Right lung (tissue), 2 donors: ENCODE measurements at regions not wholly inside any gene's neighbourhood (a gene's known extent, or its start where the extent isn't known, plus 50 kb on each side); places are given as distances from the start of the nearest gene placed in this dataset.
A peak's percentile ranks its signal among the peaks of the same experiment; 100 is the strongest.

ENCODE experiments used
- DNase-seq, 2 donors: peaks; one replicate each; pipeline ENCODE4 v3.0.0-alpha.2; 2013

DNA sequence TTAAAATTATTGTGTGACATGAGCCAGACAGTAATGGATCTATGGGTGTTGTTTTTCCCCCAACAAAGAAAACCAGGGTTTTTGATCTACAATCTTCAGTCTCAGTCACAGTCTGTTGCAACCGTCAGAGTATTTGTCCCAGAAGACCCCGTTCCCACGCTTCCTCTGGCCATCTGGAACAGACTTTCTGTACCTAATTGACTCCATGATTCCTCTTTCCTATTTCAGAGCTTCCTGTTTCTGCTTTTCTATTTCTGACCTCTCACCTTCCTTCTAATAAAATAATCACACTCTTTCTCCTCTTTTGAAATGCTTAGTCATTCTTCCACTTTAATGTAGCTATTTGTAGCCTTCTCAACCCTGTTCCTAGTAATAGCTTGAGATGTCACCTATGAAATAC lies 1044.8 kb downstream of the DTWD2 start:
- DNase-seq: no peak

GRCh38 chr5:117942861-117943519 lies 1045.4 kb downstream of the DTWD2 start:
- DNase-seq: no peak

- no peak for DNase-seq
Observed at GRCh38 chr5:117893211-117893610, 1095.1 kb downstream of the DTWD2 start.

GRCh38 chr5:117892360-117892759 lies 1096.0 kb downstream of the DTWD2 start:
- no peak for DNase-seq

DNA sequence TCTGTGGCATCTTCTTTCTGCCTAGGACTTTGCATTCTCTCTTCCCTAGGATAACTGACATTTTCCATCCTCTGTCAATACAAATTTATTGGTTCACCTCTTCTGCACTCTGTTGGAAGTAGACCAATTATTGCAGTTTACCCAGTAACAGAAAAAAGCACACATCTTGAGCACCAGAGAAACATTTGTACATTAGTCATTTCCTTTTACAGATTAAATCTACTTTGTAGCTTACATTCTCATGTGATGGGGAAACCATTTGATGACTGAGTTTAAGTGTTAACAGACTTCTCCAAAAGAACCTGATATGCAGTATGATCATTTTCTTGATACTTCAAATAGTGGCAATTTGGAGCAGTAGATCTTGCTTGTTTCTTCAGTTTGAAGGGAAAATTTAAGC lies 1098.8 kb downstream of the DTWD2 start:
- no peak for DNase-seq

DNA sequence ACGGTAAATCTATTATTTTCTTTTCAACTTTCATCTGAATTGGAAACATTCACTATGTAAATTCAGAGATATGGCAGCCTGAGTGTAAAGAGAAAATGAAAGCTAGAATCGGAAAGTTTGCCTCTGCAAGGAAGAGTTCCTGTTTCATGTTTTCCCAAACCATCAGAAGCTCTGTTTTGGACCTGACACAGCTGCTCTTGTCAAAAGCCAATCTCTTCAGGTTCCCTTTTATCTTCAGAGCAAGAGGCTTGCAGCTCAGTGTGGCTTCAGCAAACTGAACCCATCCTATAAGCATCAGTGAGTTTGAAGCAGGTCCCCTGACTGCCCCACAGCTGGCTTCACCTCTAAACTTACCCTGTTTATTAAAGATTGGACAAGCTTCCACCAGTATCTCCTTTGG lies 1099.7 kb downstream of the DTWD2 start:
- DNase-seq: peak; percentile 13 to 25

GRCh38 chr5:117881426-117882230 lies 1106.7 kb downstream of the DTWD2 start:
- no peak for DNase-seq

DNA sequence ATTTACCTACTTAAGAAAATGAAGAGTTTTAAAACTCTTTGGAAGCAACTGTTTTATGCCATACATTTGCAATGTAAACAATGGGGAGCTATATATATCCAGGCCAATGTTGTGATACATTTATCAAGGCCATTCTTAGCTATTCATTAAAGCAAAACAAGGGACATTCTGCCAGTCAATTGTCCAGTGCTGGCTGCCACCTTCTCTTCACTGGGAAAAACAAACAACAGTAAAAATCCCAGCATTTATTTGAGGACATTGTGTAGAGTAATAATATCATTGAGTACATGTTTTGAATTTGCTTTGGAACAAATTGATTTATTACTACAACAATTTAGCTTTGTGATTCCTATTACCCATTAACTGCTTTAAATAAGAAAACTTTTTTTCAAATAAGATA lies 1107.4 kb downstream of the DTWD2 start:
- DNase-seq: no peak

DNA sequence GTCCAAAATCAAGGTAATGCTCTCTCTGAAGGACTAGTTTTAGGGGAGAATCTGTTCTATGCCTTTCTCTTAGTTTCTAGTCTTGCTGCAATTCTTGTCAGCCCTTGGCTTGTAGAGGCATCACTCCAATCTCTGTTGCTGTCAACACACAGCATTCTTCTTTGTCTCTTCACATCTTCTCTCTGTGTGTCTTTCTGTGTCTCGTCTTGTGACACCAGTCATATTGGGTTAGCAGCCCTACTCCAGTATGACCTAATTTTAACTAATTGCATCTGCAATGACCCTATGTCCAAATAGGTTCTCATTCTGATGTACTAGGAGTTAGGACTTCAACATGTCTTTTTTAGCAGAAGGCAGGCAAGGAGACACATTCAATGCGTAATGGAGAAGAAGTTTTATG lies 1110.6 kb downstream of the DTWD2 start:
- no peak for DNase-seq

- no peak for DNase-seq
Observed at GRCh38 chr5:117872798-117873368, 1115.5 kb downstream of the DTWD2 start.

GRCh38 chr5:117869596-117869995 lies 1118.8 kb downstream of the DTWD2 start:
- no peak for DNase-seq

DNA sequence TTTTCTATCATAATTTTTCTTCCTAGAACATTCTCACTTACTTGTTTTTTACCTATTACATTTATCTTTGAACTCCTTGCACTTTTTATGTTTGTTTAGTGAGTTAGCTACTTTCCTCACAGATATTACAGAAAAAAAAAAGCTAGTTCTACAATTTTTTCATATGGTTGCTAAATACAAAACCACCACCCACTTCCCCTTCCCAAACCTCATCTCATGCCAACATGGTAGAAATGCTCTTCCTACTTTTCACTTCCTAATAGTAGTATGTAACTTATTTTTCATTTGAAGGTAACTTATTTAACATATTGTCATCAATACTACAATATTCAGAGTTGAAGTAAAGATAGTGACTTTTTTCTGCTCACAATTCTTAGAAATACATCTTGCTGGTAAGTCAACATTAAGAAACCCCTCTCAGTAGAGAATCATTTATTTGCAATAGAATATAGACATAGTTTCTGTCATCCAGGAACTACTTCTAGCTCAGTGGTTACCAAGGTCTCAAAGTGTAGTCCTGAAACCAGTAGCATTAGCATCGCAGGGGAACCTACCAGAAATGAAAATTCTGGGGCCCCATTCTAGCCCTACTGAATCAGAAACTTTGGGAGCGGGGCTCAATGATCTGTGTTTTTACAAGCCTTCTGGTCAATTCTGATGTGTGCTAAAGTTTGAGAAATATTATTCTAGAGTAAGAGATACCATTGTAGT lies 1124.6 kb downstream of the DTWD2 start:
- DNase-seq: no peak

- no peak for DNase-seq
Observed at GRCh38 chr5:117860550-117860949, 1127.8 kb downstream of the DTWD2 start.

DNA sequence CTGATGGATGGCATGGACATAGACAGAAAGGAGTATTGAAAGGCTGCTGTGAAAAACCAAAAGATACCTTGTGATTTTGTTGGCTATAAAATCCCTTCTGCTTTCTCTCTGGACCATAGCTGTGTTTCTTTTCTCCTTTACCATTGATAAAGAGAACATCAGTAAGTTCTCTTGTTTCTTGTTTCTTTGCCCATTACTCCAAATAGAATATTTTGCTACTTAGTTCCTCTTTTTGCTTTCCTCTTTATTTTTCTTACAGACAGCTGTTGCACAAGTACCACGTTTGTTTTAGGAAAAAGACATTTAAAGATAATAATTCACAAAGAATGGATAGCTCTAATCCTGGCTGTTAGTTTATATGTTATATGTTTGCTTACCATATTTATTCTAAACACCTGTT lies 1129.2 kb downstream of the DTWD2 start:
- no peak for DNase-seq

DNA sequence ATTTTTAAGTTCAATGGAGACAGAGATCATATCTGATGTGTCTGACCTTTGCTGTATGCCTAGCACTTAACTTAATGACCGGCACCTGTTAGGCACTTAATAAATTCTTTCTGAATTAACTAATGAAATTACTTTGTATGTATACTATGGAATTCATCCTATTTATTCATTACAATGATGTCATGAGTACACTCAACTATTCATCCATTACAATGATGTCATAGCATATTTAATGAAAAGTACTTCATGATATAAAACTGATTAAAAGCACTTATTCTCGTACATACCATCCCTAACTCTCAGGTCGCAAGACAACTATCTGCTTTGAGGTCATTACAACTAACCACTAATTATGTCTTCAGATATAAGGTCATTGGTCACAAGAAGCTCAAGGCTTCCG lies 1131.6 kb downstream of the DTWD2 start:
- no peak for DNase-seq

GRCh38 chr5:117837786-117838185 lies 1150.6 kb downstream of the DTWD2 start:
- DNase-seq: no peak

DNA sequence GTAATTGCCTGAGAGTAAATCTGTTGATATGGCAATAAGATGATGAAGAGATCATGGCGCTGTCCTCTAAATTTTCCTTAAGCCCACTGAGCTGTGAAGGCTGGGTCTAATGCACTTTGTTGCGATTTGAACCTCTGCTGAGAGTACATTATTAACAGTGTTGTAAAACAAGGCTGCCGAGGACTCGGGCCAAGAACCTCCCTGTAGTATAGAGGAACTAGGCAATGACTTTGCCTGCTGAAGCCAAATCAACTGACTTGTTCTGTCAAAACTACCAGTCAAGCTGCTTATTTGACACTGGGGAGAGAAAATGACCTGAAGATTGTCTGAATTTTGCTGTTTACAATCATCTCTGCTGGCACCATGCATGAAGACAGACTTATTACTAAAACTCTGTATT lies 1154.7 kb downstream of the DTWD2 start:
- no peak for DNase-seq

- no peak for DNase-seq
Observed at GRCh38 chr5:117829646-117830045, 1158.7 kb downstream of the DTWD2 start.

GRCh38 chr5:117813850-117814249 lies 1174.5 kb downstream of the DTWD2 start:
- DNase-seq: no peak

- no peak for DNase-seq
Observed at GRCh38 chr5:117812861-117813260, 1175.5 kb downstream of the DTWD2 start.

DNA sequence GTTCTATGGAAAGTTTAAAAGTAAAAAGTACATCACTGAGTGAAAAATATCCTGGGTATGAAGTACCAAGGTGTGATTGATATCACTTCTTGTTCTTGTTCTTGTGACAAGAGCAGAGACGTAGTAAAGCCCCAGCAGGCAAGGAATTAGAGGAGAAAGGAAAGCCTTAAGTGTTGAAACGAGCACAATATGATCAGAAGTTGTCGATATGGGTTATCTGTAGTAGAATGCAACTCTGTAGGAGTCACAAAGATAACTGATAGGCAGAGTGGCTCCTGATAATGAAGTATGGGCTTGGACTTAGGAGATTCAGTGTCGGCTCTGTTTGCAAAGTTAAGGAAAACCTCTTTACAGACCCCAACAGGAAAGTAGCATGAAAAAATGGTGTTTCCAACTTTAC lies 1179.1 kb downstream of the DTWD2 start:
- no peak for DNase-seq

DNA sequence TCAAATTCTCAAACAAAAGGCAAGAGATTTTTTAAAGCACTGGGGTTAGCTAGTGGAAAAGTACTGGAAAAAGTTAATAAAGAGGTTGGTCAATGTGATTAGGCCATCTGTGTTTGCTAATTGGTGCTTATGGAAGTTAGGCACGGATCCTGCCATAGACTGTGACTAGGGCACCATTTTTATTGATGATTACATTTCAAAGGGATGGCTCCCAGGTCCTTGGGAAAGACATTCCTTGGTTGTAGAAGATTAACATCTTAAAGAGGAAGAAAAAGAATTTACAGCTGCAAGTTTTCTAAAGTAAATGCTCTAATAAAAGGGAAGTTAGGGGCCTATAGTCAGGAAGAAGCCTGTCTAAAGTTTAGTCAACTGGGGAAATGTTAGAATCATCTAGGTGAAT lies 1183.3 kb downstream of the DTWD2 start:
- DNase-seq: no peak

DNA sequence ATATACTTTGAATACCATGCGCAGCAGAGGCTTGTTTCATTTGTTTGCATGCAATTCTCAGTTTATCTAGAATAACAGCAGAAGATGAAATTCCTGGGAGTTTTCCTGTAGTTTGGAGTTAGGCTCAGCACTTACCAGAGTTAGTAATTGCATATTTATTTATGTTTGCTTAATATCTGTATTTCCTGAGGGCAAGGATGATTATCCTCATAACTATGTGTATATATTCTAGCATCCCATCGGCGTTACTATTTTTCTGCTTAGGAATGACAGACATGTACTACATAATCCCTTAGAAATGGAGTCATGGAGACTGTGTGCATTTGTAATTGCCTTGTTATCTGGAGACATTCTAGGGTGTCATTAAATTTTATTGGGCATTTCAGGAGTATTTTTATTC lies 1184.8 kb downstream of the DTWD2 start:
- no peak for DNase-seq
